Breast epithelium (tissue), 3 donors: ENCODE measurements at regions not wholly inside any gene's neighbourhood (a gene's known extent, or its start where the extent isn't known, plus 50 kb on each side); places are given as distances from the start of the nearest gene placed in this dataset.

Experiments used
- CTCF ChIP-seq, 3 donors: fragments of 450-650 bp; IDR thresholded peaks; one replicate each; pipeline ENCODE4 v1.5.1; 2016 to 2017; ENCODE audit warnings: antibody characterized with exemption in 3 of 3, mild to moderate bottlenecking in 3 of 3, moderate library complexity in 3 of 3
- POLR2A ChIP-seq: fragments of 450-650 bp; IDR thresholded peaks from one replicate; pipeline ENCODE4 v1.6.1; 2016; ENCODE audit warnings: antibody characterized with exemption, mild to moderate bottlenecking, moderate library complexity
- POLR2AphosphoS5 ChIP-seq, 3 donors: sonication (generic); formaldehyde crosslinking; IDR thresholded peaks; one replicate each; pipeline ENCODE4 v1.6.1; 2017; ENCODE audit warnings: antibody characterized with exemption in 3 of 3

- TF ChIP-seq CTCF (IDR thresholded peaks at IDR 0.05): no peak
- no peak for TF ChIP-seq POLR2AphosphoS5 (IDR thresholded peaks at IDR 0.05)
- TF ChIP-seq POLR2A: no peak
These were observed 244.9 kb downstream of the DHX35 start for GRCh38 chr20:39206899-39207564.
